NT2/D1 (cell line): ENCODE measurements at regions not wholly inside any gene's neighbourhood (a gene's known extent, or its start where the extent isn't known, plus 50 kb on each side); places are given as distances from the start of the nearest gene placed in this dataset.
"Not testable (repeated sequence)": the region's sequence is repeated elsewhere in the genome, so short reads cannot be mapped to it uniquely, and the experiment has no call there.

Experiments used
- SUZ12 ChIP-seq: IDR thresholded peaks from 2 replicates; pipeline ENCODE4 v1.6.1; 2011; ENCODE audit not compliant: insufficient read length, insufficient read depth; ENCODE audit errors: extremely low read depth
- YY1 ChIP-seq: IDR thresholded peaks from 2 replicates; pipeline ENCODE4 v1.6.1; 2011; ENCODE audit not compliant: insufficient read length, insufficient read depth
- ZNF274 ChIP-seq: IDR thresholded peaks from 2 replicates; pipeline ENCODE4 v1.6.1; 2011; ENCODE audit warnings: mild to moderate bottlenecking, low read depth, low read length

- not testable (repeated sequence) for TF ChIP-seq YY1, ZNF274, SUZ12
These were observed 205.3 kb downstream of the SHOX start for GRCh38 chrX:835857-836256.
